ENCODE measurements at regions not wholly inside any gene's neighbourhood (a gene's known extent, or its start where the extent isn't known, plus 50 kb on each side); places are given as distances from the start of the nearest gene placed in this dataset.

DNA sequence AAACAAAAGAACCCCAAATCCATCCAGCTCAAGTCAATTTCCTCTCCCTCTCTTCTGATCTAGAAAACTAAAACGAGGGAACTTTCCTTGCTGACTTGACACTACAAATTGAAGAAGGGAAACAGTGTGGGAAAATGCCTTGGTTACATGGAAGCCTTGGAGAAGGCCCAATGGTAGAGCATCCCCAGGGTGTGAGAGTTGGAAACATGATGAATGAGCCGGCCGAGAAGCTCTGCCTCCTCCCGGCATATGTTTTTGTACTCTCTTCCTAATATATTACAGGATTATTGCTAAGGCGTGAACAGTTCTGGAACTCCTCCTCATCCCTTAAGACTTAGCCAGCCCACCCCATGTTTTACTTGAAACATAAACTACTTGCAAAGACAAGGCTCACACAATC lies 618.2 kb upstream of the MGMT start:
- H3K9me3 Mint-ChIP-seq = peaks cover 72% of the 10 kb centered on the region
- TF ChIP-seq, protein P1, sequence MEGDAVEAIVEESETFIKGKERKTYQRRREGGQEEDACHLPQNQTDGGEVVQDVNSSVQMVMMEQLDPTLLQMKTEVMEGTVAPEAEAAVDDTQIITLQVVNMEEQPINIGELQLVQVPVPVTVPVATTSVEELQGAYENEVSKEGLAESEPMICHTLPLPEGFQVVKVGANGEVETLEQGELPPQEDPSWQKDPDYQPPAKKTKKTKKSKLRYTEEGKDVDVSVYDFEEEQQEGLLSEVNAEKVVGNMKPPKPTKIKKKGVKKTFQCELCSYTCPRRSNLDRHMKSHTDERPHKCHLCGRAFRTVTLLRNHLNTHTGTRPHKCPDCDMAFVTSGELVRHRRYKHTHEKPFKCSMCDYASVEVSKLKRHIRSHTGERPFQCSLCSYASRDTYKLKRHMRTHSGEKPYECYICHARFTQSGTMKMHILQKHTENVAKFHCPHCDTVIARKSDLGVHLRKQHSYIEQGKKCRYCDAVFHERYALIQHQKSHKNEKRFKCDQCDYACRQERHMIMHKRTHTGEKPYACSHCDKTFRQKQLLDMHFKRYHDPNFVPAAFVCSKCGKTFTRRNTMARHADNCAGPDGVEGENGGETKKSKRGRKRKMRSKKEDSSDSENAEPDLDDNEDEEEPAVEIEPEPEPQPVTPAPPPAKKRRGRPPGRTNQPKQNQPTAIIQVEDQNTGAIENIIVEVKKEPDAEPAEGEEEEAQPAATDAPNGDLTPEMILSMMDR (IDR thresholded peaks at IDR 0.05) = no peak
- H3K36me3 Mint-ChIP-seq (ENCODE audit: low read depth) = peaks cover 7% of the 10 kb centered on the region; the same call in 1 of the 2 replicates
- H3K27me3 Mint-ChIP-seq (ENCODE audit: insufficient read depth) = peaks cover 1% of the 10 kb centered on the region; the same call in 1 of the 2 replicates
- H3K4me3 Mint-ChIP-seq = no peak overlapping the region
- no peak for DNase-seq
- H3K4me1 Mint-ChIP-seq (ENCODE audit: low read depth) = no peaks in the 10 kb centered on the region
- no peak overlapping the region for H3K27ac Mint-ChIP-seq

DNA sequence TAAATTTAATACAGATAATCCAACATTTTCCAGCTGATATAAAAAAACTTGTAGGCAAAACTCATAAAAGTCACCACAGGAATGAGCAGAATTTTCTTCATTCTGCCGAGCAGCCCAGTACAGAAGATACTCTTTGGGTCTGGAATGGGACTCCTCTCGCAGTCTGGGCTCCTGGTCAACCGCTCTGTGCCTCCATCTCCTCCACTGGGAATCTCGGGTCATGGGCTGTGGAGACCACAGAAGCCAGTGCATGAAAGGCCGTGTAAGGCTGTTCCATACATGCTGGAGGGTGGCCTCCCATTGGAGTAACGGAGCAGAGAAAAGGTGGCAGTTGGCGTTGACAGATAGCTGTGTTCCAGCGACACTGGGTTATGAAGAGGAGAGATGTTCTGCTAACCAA lies 616.4 kb upstream of the MGMT start:
- H3K9me3 Mint-ChIP-seq = peaks cover 71% of the 10 kb centered on the region
- no peak overlapping the region for H3K4me3 Mint-ChIP-seq
- H3K36me3 Mint-ChIP-seq (ENCODE audit: low read depth) = peaks cover 7% of the 10 kb centered on the region; the same call in 1 of the 2 replicates
- H3K4me1 Mint-ChIP-seq (ENCODE audit: low read depth) = no peaks in the 10 kb centered on the region
- H3K27ac Mint-ChIP-seq = no peak overlapping the region
- TF ChIP-seq, protein P1 (IDR thresholded peaks at IDR 0.05) = no peak
- no peak for DNase-seq
- H3K27me3 Mint-ChIP-seq (ENCODE audit: insufficient read depth) = no peaks in the 10 kb centered on the region

DNA sequence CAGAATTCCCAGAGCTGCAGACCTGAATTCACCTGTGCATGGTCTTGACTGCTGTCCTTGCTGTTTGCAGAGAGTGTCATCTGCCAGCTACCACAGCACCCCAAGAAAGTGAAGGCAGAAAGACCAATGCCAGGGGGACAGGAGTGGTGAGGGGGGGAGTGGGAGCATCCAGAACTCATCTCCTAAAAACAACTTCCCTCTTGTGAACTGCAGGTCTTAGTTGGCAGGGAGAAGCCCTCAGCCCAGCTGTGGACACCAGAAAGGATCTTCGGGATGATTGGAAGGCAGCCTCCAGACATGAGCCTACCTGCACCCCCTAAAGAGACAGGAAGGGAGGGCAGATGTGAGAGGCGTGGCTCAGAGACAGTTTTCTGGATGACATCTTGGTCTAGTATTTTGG lies 615.8 kb upstream of the MGMT start:
- Mint-ChIP-seq H3K36me3 (ENCODE audit: low read depth) (peaks cover 7% of the 10 kb centered on the region; the same call in 1 of the 2 replicates), H3K27me3 (ENCODE audit: insufficient read depth) (no peaks in the 10 kb centered on the region), H3K4me3 (no peak overlapping the region), H3K27ac (no peak overlapping the region), H3K4me1 (ENCODE audit: low read depth) (no peaks in the 10 kb centered on the region), H3K9me3 (peaks cover 71% of the 10 kb centered on the region)
- no peak for DNase-seq
- TF ChIP-seq, protein P1 (IDR thresholded peaks at IDR 0.05) = no peak

DNA sequence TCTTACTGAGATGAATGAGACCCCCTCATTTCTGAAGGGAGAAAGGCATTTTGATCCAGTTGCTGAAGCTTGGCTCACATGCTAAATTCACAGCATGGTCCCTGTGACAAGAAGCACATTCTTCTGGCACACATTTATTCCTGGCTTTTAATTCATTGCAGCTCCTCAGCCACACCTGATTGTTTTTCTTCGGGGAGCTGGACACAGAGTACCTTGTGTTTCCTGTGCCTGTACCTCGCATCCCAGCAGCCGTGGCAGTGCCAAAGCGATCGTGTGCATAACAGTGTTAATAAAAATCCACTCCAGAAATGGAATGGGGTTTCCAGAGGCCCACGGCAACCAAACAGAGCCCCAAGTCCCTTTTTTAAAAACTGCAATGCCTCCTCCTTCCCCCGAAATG lies 615.3 kb upstream of the MGMT start:
- Mint-ChIP-seq H3K9me3 (peaks cover 71% of the 10 kb centered on the region), H3K27ac (no peak overlapping the region), H3K36me3 (ENCODE audit: low read depth) (peaks cover 7% of the 10 kb centered on the region; the same call in 1 of the 2 replicates), H3K4me3 (no peak overlapping the region), H3K27me3 (ENCODE audit: insufficient read depth) (no peaks in the 10 kb centered on the region), H3K4me1 (ENCODE audit: low read depth) (no peaks in the 10 kb centered on the region)
- TF ChIP-seq, protein P1 (IDR thresholded peaks at IDR 0.05) = no peak
- no peak for DNase-seq

DNA sequence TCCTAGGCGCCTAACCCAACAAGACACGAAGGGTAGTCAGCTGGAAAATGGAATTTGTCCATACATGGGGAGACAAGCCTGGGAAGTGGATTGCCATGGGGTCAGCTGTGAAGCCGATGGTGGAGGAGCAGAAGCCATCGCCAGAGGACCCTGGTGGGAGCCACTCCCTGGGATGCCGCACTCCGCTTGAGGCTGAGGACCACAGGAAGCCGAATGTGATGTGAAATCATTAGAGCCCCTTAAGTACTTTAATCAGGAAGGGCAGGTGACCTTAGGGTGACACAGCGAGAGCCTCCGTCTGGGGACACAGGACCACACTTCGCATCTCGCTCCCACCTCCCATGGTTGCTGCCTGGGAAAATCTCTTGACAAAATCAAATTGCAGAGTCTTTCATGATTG lies 614.6 kb upstream of the MGMT start:
- TF ChIP-seq, protein P1 (IDR thresholded peaks at IDR 0.05) = no peak
- peaks cover 7% of the 10 kb centered on the region; the same call in 1 of the 2 replicates for H3K36me3 Mint-ChIP-seq (ENCODE audit: low read depth)
- DNase-seq = no peak
- H3K4me3 Mint-ChIP-seq = no peak overlapping the region
- H3K27me3 Mint-ChIP-seq (ENCODE audit: insufficient read depth) = no peaks in the 10 kb centered on the region
- H3K9me3 Mint-ChIP-seq = peaks cover 67% of the 10 kb centered on the region
- no peak overlapping the region for H3K27ac Mint-ChIP-seq
- no peaks in the 10 kb centered on the region for H3K4me1 Mint-ChIP-seq (ENCODE audit: low read depth)

DNA sequence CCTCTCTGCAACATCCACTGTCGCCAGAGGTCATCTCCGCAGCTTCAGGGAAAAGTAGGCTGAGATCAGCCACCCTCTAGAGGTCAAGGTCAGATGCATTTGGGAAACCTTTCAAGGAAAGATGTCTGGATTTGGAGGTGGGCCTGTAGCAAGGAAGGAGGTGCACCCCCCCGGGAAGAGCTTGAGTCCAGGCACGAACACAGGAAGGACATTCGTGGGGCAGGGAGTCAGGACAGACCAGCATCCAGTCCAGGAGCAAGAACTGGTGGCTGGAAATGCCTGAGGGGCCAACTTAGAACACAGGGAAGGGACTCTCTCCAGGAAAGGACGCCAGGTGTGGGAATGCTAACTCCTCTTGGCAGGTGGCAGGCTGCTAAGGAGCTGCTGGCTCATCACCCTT lies 614.1 kb upstream of the MGMT start:
- H3K4me3 Mint-ChIP-seq = no peak overlapping the region
- TF ChIP-seq, protein P1 (IDR thresholded peaks at IDR 0.05) = no peak
- peaks cover 1% of the 10 kb centered on the region; the same call in 1 of the 2 replicates for H3K27me3 Mint-ChIP-seq (ENCODE audit: insufficient read depth)
- H3K27ac Mint-ChIP-seq = no peak overlapping the region
- DNase-seq = no peak
- peaks cover 7% of the 10 kb centered on the region; the same call in 1 of the 2 replicates for H3K36me3 Mint-ChIP-seq (ENCODE audit: low read depth)
- H3K4me1 Mint-ChIP-seq (ENCODE audit: low read depth) = no peaks in the 10 kb centered on the region
- H3K9me3 Mint-ChIP-seq = peaks cover 67% of the 10 kb centered on the region

Measured in HFFc6 (cell line).